GM23248 (cell line): ENCODE measurements at regions not wholly inside any gene's neighbourhood (a gene's known extent, or its start where the extent isn't known, plus 50 kb on each side); places are given as distances from the start of the nearest gene placed in this dataset.

Experiments
- DNase-seq: peaks from one replicate; pipeline ENCODE4 v3.0.0-alpha.2; 2015
- H2AFZ ChIP-seq: fragments of 200-600 bp; sonication (generic); 2 replicates; pipeline ENCODE4 v1.6.1; 2016; ENCODE audit warnings: antibody characterized with exemption
- H3F3A ChIP-seq: fragments of 200-600 bp; sonication (generic); 2 replicates; pipeline ENCODE4 v1.6.1; 2016; ENCODE audit warnings: mild to moderate bottlenecking, antibody characterized with exemption, mixed run types; ENCODE audit not compliant: insufficient read depth
- H3K27ac ChIP-seq: fragments of 200-600 bp; sonication (generic); 2 replicates; pipeline ENCODE4 v1.5.1; 2016; ENCODE audit warnings: mild to moderate bottlenecking
- H3K27me3 ChIP-seq: fragments of 200-600 bp; sonication (generic); replicated peaks from 2 replicates; pipeline ENCODE4 v1.6.1; 2016; ENCODE audit warnings: mild to moderate bottlenecking; ENCODE audit not compliant: insufficient read depth
- H3K36me3 ChIP-seq: fragments of 200-600 bp; sonication (generic); 2 replicates; pipeline ENCODE4 v1.6.1; 2016; ENCODE audit warnings: low read depth, mild to moderate bottlenecking
- H3K4me1 ChIP-seq: fragments of 200-600 bp; sonication (generic); 2 replicates; pipeline ENCODE4 v1.6.1; 2016; ENCODE audit warnings: mild to moderate bottlenecking; ENCODE audit not compliant: insufficient read depth
- H3K4me2 ChIP-seq: fragments of 200-600 bp; sonication (generic); one replicate; pipeline ENCODE4 v1.6.1; 2016; ENCODE audit warnings: mild to moderate bottlenecking; ENCODE audit not compliant: unreplicated experiment
- H3K4me3 ChIP-seq: fragments of 200-600 bp; sonication (generic); 2 replicates; pipeline ENCODE4 v1.5.1; 2016; ENCODE audit warnings: mild to moderate bottlenecking
- H3K79me2 ChIP-seq: fragments of 200-600 bp; sonication (generic); 2 replicates; pipeline ENCODE4 v1.6.1; 2016; ENCODE audit warnings: mild to moderate bottlenecking; ENCODE audit not compliant: insufficient read depth
- H3K9ac ChIP-seq: fragments of 200-600 bp; sonication (generic); 2 replicates; pipeline ENCODE4 v1.6.1; 2016; ENCODE audit warnings: mild to moderate bottlenecking
- H3K9me2 ChIP-seq: fragments of 200-600 bp; sonication (generic); 2 replicates; pipeline ENCODE4 v1.6.1; 2016; ENCODE audit warnings: mixed run types, mild to moderate bottlenecking, moderate library complexity; ENCODE audit not compliant: insufficient read depth
- H3K9me3 ChIP-seq: fragments of 200-600 bp; sonication (generic); one replicate; pipeline ENCODE4 v1.6.1; 2017; ENCODE audit warnings: low read depth
- H4K20me1 ChIP-seq: fragments of 200-600 bp; sonication (generic); 2 replicates; pipeline ENCODE4 v1.6.0; 2016; ENCODE audit not compliant: insufficient read depth
- EZH2 ChIP-seq: fragments of 200-600 bp; sonication (generic); IDR thresholded peaks from 2 replicates; pipeline ENCODE4 v1.6.1; 2018; ENCODE audit warnings: antibody characterized with exemption, mild to moderate bottlenecking; ENCODE audit not compliant: insufficient read depth, poor library complexity, severe bottlenecking
- EZH2phosphoT487 ChIP-seq: fragments of 200-600 bp; sonication (generic); IDR thresholded peaks from 2 replicates; pipeline ENCODE4 v1.6.1; 2018; ENCODE audit warnings: antibody characterized with exemption, moderate library complexity, mild to moderate bottlenecking, low read depth; ENCODE audit not compliant: insufficient read depth
- WGBS, 2 experiments: methylation state at CpG; one replicate each; pipeline ENCODE4 v1.1.6; 2015 to 2017; ENCODE audit warnings: low lambda C conversion rate in 2 of 2, low coverage in 1 of 2; ENCODE audit errors: missing lambda C conversion rate in 2 of 2; 5-methylcytosine and 5-hydroxymethylcytosine counted together
- in situ Hi-C: fragments of 300-500 bp; cut with MboI; formaldehyde crosslinking; loops from 2 replicates; pipeline ENCODE4 v1.15.0; 2020

DNA sequence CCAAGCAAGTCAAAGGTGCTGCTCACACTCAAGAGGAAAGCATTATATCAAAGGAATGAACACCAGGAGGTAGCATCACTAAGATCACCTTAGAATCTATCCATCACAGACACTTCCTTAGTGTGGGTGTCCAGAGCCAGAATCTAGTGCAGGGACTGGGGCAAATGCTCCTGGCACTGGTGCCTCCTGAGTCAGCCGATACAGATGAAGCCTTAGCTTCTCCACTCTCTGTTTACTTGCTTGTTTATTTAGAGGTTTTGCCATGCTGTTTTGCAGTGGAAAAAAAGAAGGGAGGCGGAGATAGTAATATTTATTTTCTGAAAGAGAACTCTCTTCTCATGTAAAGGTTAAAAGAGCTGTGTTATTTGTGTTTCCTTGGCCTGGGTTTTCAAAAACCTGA, 303.1 kb downstream of the WDR11 start:
- Histone ChIP-seq H3K4me1 (no peaks in the 10 kb centered on the region), H4K20me1 (no peaks in the 10 kb centered on the region), H3K4me2 (no peak overlapping the region), H3K79me2 (no peaks in the 10 kb centered on the region), H3K27me3 (no peaks in the 10 kb centered on the region), H2AFZ (no peak overlapping the region), H3K36me3 (no peaks in the 10 kb centered on the region), H3K27ac (no peak overlapping the region), H3F3A (no peaks in the 10 kb centered on the region), H3K4me3 (no peak overlapping the region), H3K9me2 (no peaks in the 10 kb centered on the region), H3K9ac (no peak overlapping the region), H3K9me3 (no peaks in the 10 kb centered on the region)
- TF ChIP-seq EZH2 = no peak
- no peak for TF ChIP-seq EZH2phosphoT487
- DNase-seq = no peak
- WGBS, 2 experiments = 26 to 42% methylated on average over 2 of the region's 2 CpGs
- in situ Hi-C loops = no loop called here

- no peak overlapping the region for H2AFZ ChIP-seq
- H3K9me2 ChIP-seq = no peaks in the 10 kb centered on the region
- no peaks in the 10 kb centered on the region for H3K27me3 ChIP-seq
- no peak overlapping the region for H3K4me2 ChIP-seq
- no peak overlapping the region for H3K4me3 ChIP-seq
- no peaks in the 10 kb centered on the region for H3K36me3 ChIP-seq
- TF ChIP-seq EZH2phosphoT487 (no peak), EZH2 (no peak)
- no peak overlapping the region for H3K27ac ChIP-seq
- no peaks in the 10 kb centered on the region for H4K20me1 ChIP-seq
- in situ Hi-C loops = no loop called here
- H3K79me2 ChIP-seq = no peaks in the 10 kb centered on the region
- H3K4me1 ChIP-seq = no peaks in the 10 kb centered on the region
- H3K9ac ChIP-seq = no peak overlapping the region
- H3K9me3 ChIP-seq = no peaks in the 10 kb centered on the region
- no peak for DNase-seq
- WGBS, 2 experiments = 1 to 2% methylated on average over 5 of the region's 5 CpGs
- no peaks in the 10 kb centered on the region for H3F3A ChIP-seq
Measured at GRCh38 chr10:121154846-121155245, 303.7 kb downstream of the WDR11 start.

- Histone ChIP-seq H4K20me1 (no peaks in the 10 kb centered on the region), H3K4me2 (no peak overlapping the region), H3K36me3 (no peaks in the 10 kb centered on the region), H3F3A (no peaks in the 10 kb centered on the region), H3K27ac (no peak overlapping the region), H2AFZ (no peak overlapping the region), H3K9ac (no peak overlapping the region), H3K79me2 (no peaks in the 10 kb centered on the region), H3K4me3 (no peak overlapping the region), H3K27me3 (no peaks in the 10 kb centered on the region), H3K9me2 (no peaks in the 10 kb centered on the region), H3K4me1 (no peaks in the 10 kb centered on the region), H3K9me3 (no peaks in the 10 kb centered on the region)
- no peak for DNase-seq
- WGBS, 2 experiments = 10 to 14% methylated on average over 5 of the region's 5 CpGs
- no peak for TF ChIP-seq EZH2phosphoT487
- TF ChIP-seq EZH2 = no peak
- in situ Hi-C loops = no loop called here
Measured at GRCh38 chr10:121155742-121156474, 304.7 kb downstream of the WDR11 start.

DNA sequence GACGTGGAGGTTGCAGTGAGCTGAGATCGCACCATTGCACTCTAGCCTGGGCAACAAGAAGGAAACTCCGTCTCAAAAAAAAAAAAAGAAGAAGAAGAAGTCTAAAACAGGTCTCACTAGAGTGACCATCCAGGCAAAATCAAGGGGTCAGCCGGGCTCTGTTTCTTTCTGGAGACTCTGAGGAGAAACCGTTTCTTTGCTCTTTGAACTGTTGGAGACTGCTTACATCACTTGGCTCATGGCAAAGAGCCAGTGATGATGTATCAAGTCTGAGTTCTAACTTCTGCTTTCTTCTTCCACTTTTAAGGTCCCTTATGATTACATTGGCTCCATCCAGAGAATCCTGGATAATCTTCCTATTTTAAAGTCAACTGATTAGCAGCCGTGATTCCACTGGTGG, 306.8 kb downstream of the WDR11 start:
- Histone ChIP-seq H3K9ac (no peak overlapping the region), H4K20me1 (no peaks in the 10 kb centered on the region), H3K9me2 (no peaks in the 10 kb centered on the region), H3K27me3 (no peaks in the 10 kb centered on the region), H3K27ac (no peak overlapping the region), H3K4me2 (no peak overlapping the region), H2AFZ (no peak overlapping the region), H3K79me2 (no peaks in the 10 kb centered on the region), H3K4me3 (no peak overlapping the region), H3K4me1 (no peaks in the 10 kb centered on the region), H3K9me3 (no peaks in the 10 kb centered on the region), H3K36me3 (no peaks in the 10 kb centered on the region), H3F3A (no peaks in the 10 kb centered on the region)
- TF ChIP-seq EZH2 (no peak), EZH2phosphoT487 (no peak)
- in situ Hi-C loops = no loop called here
- DNase-seq = no peak
- 37 to 49% methylated on average over 3 to 5 of the region's 6 CpGs for WGBS, 2 experiments
